T-helper 1 cell treated with Interleukin-12 subunit alpha and Interleukin-12 subunit beta and Interleukin-4 antibody, amounts not matched to agents 30 ng/mL and 1 ng/mL, for 36 hours (primary cell): ENCODE measurements at regions not wholly inside any gene's neighbourhood (a gene's known extent, or its start where the extent isn't known, plus 50 kb on each side); places are given as distances from the start of the nearest gene placed in this dataset.
"Not testable (repeated sequence)": the region's sequence is repeated elsewhere in the genome, so short reads cannot be mapped to it uniquely, and the experiment has no call there.

ENCODE experiments used
- intact Hi-C: fragments of 100-400 bp; cut with micrococcal nuclease; formaldehyde crosslinking; loops from one replicate; pipeline ENCODE4 v1.15.1; 2024

DNA sequence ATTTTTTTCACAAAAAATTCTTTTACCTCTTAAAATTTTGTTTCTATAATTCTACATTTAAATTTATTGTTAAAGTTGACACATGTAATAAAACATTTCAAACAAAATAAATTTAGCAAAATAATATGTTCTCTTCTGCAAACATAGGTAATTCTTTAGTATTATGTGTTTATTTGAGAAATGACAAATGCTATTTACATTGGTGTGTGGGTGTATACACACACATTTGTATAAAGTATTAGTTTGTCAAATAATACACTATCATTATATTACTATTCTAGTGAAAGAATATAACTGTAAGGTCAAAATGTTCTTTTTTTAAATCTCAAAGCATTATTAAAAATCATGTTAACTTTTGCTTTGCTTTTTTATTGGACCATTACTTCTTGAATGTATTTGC, 1370.6 kb downstream of the SI start:
- intact Hi-C loops = loop anchor here (5.0 kb wide), 1 partner anchor 130 kb away; no protein-coding TSS in a partner anchor

DNA sequence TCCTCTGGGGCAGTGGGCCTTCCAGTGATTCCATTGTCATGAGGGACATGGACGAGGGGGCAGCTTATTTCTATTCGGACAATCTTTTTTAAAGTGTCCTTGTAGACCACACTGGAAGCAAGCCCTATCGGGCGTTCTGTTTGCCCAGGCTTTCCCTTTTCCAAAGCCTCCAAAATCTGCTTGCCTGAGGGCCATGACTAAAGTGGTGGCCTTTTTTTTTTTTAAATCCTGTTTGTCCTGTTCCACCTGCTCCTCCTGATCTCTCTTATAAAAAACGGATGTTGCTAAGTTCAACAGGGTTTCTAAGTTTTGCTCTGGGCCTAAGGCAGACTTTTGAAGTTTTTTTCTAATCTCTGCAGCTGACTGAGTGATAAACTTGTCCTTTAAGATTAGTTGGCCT, 1380.1 kb downstream of the SI start:
- intact Hi-C loops = not testable (repeated sequence)

DNA sequence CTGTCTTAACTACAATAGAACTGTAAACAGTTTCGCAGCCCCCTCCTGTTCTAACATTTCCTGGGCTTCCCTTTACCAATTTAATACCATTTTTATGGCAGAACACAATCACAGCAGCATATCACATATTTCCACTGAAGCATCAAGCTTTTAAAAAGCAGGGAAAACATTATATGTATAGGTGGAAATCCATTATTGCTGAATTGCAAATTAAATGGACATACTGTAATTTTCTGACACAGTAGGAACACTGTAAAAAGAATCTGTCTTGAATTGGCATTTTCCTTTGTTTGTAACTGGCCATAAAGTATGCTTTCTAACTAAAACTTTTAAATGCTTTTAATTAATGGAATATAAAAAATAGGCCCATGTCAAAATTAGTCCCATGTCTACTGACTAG, 1385.8 kb downstream of the SI start:
- intact Hi-C loops = no loop called here

DNA sequence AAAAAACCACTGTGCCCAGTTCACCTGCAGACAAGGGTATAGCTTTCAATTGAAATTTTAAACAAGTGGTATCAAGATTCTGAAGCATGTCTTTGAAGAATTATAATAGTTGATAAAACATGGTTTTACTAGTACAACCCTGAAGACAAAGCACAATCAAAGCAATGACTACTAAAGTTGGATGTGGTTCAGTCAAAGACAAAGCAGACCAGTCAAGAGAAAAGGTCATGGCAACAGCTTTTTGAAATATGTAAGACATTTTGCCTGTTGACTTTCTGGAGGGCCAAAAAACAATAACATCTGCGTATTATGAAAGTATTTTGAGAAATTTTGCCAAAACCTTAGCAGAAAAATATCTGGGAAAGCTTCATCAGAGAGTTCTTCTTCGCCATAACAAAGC, 1393.6 kb downstream of the SI start:
- intact Hi-C loops = no loop called here

DNA sequence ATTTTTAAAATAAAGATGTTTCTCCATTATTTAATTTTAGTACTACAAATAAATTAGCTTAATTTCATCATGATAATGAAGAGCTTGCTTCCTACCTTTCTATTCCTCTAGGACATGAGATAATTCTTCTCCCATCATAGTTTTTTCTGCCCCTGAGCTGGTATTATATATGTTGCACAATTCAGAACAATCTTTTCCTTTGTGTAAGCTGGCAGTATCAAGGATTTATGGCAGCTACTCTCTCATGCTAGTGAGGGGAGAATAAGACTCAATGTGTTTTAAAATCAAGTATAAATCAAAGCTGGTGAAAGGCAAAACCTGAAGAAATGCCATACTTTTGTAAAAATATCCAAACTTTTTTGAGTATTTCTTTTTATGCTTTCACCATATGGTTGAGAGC, 1405.3 kb downstream of the SI start:
- intact Hi-C loops = no loop called here

DNA sequence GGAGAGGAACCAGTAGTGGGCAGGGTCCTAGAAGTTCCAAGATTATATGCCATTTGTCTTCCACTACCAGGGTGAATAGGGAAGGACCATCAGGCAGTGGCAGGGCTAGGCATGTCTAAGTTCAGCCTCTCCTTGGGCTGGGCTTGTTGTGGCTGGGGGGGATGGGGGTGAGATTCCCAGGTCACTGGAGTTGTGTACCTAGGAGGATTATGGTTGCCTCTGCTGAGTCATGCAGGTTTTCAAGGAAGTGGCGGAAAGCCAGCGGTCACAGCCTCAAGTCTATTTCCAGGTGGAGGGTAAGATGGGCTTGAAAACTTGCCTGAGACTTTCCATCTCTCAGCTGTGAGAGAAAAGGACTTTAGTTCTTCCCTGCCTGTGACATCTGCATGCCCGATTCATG, 1407.1 kb downstream of the SI start:
- intact Hi-C loops = no loop called here

DNA sequence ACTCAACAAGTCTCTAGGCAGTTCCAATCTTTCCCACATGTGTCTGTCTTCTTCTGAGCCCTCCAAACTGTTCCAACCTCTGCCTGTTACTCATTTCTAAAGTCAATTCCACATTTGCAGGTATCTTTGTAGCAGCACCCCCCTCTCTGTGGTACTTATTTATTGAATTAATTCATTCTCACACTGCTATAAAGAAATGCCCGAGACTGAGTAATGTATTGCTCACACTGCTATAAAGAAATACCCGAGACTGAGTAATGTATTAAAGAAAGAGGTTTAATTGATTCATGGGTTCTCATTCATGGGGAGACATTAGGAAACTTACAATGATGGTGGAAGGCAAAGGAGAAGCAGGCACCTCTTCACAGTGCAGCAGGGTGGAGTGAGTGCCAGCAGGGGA, 1413.8 kb downstream of the SI start:
- intact Hi-C loops = no loop called here

DNA sequence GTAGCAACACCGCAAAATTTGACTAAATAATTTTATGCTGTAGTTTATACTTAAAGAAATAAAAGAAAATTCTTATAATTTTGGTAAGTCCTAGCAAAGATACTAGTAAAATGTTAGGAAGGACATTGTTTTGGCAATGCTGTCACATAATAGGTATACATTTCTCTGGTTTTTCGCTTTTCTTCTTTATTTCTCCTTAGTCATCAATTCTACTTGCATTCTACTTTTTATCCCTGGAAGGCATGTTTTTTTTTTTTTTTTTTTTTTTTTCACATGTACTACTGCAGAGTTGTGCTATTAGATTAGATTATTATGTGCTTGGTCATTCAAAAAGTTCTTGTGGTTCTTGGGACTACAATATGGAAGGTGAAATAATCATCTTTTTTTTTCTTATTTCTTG, 1421.2 kb downstream of the SI start:
- intact Hi-C loops = no loop called here

DNA sequence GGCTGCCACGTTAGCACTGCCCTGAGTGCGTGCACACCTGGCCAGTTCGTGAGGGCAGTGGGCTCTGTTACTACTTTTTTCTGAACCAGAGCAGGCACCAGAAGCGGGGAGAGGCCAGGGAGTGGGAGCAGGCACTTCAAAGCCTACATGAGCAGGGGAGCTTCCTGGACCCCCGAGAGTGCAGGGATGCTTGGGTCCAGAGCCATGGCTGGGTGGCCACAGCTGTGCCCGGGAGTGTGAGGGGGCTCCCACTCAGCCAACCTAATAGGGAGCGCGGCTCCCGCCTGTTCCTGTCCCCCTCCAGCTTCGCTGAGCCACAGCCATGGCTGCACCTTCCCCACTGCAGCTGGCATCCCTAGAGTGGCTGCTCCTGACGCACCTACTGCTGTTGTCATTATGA, 1423.3 kb downstream of the SI start:
- intact Hi-C loops = no loop called here

DNA sequence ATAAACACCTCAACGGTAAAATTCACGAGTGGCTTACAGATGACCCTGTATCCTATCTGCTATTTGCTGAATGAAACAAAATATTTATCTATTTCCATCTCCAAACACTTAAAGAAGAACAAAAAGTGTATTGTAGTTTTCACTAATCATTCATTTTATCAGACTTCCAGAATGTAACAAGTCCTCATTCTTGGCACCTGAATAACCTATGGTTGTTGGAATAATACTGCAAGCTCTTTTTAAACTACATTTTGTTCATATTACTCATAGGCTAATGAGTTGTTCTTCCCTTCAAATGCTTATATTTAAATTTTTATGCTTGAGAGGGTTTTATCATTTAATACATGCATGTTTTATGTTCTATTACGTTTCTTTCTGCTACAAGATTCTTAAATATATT, 1434.1 kb downstream of the SI start:
- intact Hi-C loops = no loop called here

DNA sequence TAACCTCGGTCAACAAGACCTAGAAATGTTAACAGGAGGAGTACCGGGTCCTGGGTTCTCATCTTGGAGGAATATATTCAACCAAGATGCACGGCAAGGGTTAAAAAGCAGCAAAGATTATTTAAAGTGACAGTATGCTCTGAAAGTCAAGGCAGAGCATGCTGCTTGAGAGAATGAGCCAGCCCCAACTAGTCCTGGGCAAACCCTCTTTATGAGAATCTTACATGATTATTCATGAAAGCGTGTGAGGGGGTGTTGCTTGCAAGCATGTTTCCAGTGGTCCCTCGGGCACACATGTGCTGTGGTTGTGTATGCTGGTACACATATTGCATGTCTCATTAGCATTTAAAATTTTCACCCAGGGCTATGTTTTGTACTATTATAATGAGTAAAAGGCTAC, 1445.6 kb downstream of the SI start:
- intact Hi-C loops = no loop called here

DNA sequence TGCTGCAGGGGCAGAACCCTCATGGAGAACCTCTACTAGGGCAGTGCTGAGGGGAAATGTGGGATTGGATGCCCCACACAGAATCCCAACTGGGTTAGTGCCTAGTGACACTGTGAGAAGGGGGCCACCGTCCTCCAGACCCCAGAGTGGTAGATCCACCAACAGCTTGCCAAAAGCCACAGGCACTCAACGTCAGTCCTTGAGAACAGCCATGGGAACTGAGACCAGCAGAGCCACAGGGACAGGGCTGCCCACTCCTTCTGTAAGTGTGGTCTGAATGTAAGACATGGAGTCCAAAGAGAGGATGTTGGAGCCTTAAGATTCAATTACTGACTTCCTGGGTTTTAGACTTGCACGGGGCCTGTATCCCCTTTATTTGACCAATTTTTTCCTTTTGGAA, 1451.5 kb downstream of the SI start:
- intact Hi-C loops = no loop called here

DNA sequence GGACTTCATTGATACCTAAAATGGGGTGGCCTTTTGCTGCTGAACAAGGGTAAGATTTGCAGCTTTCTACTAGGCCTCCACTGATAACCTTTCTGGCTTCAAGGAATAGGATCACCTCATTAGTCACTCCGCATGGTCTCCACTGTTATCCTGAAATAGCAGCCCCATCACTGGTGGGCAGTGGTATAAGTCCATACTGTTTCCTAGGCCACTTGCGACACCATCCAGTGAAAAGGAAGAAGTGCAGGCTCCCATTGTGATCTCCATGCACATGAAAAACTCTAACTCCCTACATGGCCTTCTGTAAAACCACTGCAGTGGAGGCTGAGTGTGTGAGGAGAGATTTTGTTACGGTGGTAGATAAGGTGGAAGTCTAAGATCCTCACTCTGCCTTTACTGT, 1455.9 kb downstream of the SI start:
- intact Hi-C loops = no loop called here

DNA sequence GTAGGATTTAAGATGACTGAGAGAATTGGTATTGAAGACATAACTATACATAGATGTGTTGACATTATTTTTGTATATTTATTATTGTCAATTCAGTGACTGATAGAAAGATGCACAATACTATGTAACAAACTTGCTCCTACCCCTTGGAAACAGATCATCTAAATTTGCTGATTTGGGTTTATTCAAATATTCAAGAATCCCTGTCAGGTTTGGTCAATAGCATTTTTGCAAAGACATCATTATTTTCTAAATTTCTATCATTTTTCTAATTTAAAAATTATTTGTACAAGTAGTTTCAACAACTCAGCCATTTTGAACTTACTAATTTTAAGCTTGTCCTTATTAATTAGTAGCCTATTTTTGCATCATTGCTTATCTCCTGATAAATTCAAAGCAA, 1463.4 kb downstream of the SI start:
- intact Hi-C loops = no loop called here

DNA sequence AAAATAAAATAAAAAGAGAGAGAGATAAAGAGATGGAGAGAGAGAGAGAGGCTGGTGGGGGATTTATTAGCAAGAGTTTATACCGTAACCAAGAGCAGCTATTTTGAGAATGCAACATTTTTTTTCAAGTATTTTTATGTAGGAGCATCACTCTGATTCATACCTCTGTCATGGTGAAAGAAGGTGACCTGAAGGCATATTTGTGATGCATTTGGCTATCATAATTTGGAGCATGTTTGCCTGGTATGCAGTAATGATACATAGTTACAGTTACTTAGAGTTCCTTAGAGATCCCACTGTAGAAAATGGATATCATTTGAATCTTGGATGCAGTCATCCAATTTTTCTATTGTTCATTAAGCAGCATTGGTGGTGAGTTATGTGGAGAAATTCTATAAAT, 1472.4 kb downstream of the SI start:
- intact Hi-C loops = no loop called here

DNA sequence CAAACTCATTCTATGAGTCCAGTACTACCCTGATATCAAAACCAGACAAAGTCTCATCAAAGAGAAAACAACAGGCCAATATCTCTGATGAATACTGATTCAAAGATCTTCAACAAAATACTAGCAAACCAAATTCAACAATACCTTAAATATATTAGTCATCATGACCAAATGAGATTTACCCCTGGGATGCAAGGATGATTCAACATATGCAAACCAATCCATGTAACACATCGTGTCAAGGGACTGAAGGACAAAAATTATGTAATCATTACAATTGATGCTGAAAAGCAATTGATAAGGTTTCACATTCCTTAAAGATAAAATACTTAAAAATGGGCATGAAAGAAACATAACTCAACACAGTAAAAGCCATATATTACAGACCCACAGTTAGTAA, 1476.9 kb downstream of the SI start:
- intact Hi-C loops = no loop called here

DNA sequence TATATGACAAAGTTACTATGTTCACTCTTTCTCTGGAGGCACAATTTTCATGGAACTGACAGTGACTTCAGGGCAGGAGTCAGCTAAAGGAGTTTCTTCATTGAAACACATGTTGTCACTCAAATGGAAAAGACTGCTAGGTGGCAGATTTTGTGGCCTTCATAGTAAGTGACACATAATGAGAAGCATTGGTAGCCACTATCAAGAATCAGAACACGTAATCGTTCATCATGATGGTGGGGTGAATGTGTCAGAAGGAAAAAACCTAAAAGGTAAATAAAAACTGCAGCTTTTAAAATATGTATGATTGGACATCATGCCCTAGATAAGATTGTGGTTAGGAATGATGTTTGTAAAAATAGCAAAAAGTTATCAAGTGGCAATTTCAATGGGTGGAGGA, 1491.0 kb downstream of the SI start:
- intact Hi-C loops = no loop called here

DNA sequence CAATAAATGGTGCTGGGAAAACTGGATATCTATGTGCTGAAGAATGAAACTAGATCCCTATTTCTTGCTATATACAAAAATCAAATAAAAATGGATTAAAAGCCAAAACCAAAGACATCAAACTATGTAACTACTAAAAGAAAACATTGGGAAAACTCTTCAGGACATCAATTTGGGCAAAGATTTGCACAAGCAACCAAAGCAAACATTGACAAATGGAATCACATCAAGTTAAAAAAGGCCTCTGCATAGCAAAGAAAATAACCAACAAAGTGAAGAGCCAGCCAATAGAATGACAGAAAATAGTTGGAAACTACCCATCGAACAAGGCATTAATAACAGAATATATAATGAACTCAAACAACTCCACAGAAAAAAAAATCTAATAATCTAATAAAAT, 1495.3 kb downstream of the SI start:
- intact Hi-C loops = no loop called here

DNA sequence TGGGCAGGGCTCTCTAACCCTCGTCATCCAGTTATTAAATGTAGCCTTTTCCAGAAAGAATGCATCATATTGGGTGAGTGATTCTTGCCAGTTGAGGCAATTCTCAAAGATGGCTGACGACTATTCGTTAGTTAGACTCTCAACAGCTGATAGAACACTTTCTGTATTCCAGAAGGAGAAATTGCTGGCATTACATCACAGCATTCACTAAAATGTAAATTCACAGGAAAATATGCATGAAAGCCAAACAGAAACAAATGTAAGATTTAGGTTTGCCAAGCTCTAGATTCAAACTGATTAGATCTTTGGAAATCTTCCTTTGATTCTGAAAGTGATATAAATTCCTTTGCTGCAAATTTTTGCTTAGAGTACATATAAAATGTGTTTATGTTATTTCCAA, 1501.0 kb downstream of the SI start:
- intact Hi-C loops = loop anchor here (5.0 kb wide), 1 partner anchor 130 kb away; no protein-coding TSS in a partner anchor

DNA sequence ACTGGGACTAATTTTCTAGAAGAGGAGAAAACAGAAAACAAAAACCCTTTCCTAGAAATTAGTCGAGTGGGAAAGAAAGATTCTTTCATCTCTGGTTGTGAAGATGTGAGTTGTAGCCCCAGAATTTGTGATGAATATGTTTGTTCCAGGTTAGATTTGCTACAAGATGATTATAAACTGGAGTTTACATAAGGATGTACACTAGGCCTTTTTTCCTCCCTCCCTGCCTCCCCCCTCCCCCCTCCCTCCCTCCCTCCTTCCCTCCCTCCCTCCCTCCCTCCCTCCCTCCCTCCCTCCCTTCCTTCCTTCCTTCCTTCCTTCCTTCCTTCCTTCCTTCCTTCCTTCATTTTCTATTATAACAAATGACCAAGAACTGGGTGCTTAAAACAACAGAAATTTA, 1502.0 kb downstream of the SI start:
- intact Hi-C loops = loop anchor here (5.0 kb wide), 1 partner anchor 131 kb away; no protein-coding TSS in a partner anchor

DNA sequence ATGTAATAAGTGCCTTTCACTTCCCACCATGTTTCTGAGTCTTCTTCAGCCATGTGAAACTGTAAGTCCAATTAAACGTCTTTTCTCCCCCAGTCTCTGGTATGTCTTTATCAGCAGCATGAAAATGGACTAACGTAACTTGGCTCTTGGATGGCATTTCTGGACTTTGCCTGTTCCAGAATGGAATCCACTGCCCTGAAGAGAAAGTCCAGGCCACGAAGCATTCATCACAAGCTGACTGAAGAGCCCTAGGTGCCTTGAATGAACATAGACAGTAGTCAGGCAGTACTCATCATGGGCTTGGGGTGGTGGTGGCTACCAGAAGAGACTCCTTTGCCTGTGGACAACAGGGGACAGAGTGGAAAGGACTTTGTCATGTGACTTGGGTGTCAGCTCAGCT, 1505.0 kb downstream of the SI start:
- intact Hi-C loops = no loop called here

DNA sequence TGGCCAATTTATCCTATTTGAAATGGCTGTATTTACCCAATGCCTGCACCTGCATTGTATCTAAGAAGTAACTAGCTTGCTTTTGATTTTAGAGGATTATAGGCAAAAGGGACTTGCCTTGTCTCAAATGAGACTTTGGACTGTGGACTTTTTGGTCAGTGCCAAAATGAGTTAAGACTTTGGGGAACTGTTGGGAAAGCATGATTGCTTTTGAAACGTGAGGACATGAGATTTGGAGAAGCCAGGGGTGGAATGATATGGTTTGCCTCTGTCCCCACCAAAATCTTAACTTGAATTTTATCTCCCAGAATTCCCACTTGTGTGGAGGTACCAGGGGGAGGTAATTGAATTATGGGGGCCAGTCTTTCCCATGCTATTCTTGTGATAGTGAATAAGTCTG, 1505.4 kb downstream of the SI start:
- intact Hi-C loops = no loop called here

DNA sequence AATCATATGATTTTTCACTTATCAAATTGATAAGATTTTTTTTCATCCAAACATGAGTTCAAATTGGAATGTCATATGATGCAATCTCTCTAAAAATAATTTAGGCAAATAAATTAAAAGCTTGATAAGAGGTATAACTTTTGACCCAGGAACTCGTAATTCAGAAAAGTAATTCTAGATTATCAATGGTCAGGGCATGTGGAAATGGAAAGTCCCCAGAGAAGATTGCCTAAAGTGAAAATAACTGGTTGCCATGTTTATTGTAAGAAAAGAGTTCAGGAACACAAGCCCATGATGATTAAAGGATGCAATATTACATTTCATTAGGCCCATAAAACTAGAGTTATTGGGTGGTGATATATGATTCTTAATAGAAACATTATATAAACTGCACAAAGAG, 1514.8 kb downstream of the SI start:
- intact Hi-C loops = no loop called here

DNA sequence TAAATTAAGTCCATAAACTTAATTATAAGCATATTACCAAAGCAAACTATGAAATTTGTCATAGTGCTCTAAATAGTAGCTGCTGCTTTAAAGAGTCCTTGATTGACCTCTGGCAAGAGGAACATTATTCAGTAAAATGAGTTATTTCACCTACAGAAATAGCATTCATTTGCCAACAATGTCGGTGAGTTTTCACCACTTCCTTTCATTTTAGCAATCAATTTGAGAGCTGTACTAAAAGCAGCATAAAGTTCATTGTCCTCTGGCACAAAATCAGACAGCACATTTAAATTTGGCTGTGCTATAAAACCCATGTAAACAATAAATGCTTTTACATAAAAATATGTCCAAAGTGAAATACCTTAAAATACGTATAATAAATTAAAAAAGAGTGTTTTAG, 1515.7 kb downstream of the SI start:
- intact Hi-C loops = no loop called here

DNA sequence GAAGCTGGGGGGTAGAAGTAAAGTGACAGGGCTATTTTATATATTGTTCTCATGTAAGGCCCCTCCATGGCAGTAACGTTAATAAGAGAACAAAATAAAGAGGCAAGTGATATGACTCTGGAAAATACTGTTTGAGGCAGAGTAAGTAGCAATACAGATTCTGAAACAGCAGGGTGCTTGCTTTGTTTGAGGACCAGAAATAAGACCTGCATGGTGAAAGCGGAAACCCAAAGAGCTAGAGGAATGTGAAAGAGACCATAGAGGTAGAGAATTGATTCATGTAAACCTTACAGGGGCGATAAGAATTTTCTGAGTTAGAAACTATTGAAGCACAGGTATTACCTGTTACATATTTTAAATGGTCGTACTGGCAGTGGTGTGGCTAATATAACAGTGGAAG, 1517.1 kb downstream of the SI start:
- intact Hi-C loops = no loop called here
